ENCODE measurements at regions not wholly inside any gene's neighbourhood (a gene's known extent, or its start where the extent isn't known, plus 50 kb on each side); places are given as distances from the start of the nearest gene placed in this dataset.

DNA sequence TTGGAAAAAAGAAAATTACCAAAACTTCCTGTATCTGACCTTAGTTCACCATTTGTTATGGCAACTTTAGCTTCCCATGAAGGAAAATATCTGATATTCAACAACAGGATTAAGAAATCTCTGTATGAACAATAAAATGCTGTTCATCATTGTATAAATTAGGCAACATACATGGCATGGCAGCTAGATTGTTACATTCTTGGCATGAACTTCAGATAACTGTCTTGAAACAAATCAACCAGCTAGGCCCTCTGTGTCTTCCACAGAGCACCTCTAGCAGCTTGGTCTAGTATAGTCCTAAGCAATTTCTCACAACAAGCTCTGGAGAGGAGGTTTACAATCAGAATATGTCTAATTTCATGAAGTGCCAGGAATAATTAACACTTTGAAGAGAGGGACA, 105.4 kb upstream of the PCDH7 start:
- Histone ChIP-seq H3K36me3 (ENCODE audit: control insufficient read depth in 2 of 2, extremely low read depth in 1 of 2, insufficient read depth in 2 of 2, low read length in 2 of 2) (no peaks in the 10 kb centered on the region), H3K9ac (replicated peaks; ENCODE audit: extremely low read depth, insufficient read depth, low read length) (no peak overlapping the region), H3K4me2 (ENCODE audit: insufficient read depth, low read length) (no peak overlapping the region), H3K79me2 (ENCODE audit: control insufficient read depth, insufficient read depth, low read length) (no peaks in the 10 kb centered on the region), H2AFZ (ENCODE audit: low read depth, low read length) (no peak overlapping the region), H3K9me3 (replicated peaks; ENCODE audit: control insufficient read depth, insufficient read depth, low read length) (no peaks in the 10 kb centered on the region), H3K27me3 (ENCODE audit: control insufficient read depth in 2 of 2, insufficient read depth in 2 of 2, low read length in 2 of 2) (no peaks in the 10 kb centered on the region), H3K4me1 (ENCODE audit: control insufficient read depth, extremely low read depth, insufficient read depth, low read length) (no peaks in the 10 kb centered on the region), H3K27ac (ENCODE audit: insufficient read depth, low read depth, low read length) (no peak overlapping the region), H3K4me3 (replicated peaks in 1 of 3; ENCODE audit: insufficient read depth in 1 of 3, low read depth in 1 of 3, low read length in 3 of 3) (no peak overlapping the region), H4K20me1 (replicated peaks; ENCODE audit: control insufficient read depth, extremely low read depth, insufficient read depth, low read length) (no peaks in the 10 kb centered on the region), H3K9me1 (replicated peaks; ENCODE audit: control insufficient read depth, extremely low read depth, insufficient read depth, low read length) (no peaks in the 10 kb centered on the region)
- intact Hi-C loops (cut with micrococcal nuclease) (no loop called here), dilution Hi-C loops (cut with MboI; ENCODE audit: extremely low pct_ligation_motif_present, low sequenced_read_pairs) (no loop called here)
- no TSS peak for BruUV-seq (replicated peaks)
- FAIRE-seq (no peak), DNase-seq (ENCODE audit: low read depth, low spot score) (no peak)
- CTCF ChIA-PET = no interaction called here
- TF ChIP-seq POLR2A (IDR thresholded peaks at IDR 0.05; ENCODE audit: low read depth, low read length) (no peak), FOS (IDR thresholded peaks at IDR 0.05; ENCODE audit: borderline replicate concordance, insufficient read depth, low read length) (no peak), MYC (IDR thresholded peaks at IDR 0.05; ENCODE audit: low read depth, low read length) (no peak), JUN (IDR thresholded peaks at IDR 0.05; ENCODE audit: borderline replicate concordance, insufficient read depth, insufficient read length, low read depth) (no peak), POLR2AphosphoS5 (IDR thresholded peaks at IDR 0.05; ENCODE audit: insufficient read depth, low read depth, low read length) (no peak), EZH2 (IDR thresholded peaks at IDR 0.05; ENCODE audit: borderline replicate concordance, low read depth, low read length, severe bottlenecking) (no peak), GATA2 (IDR thresholded peaks at IDR 0.05; ENCODE audit: insufficient read depth, insufficient read length, low read depth, low read length) (no peak)
- TF ChIP-seq, protein P1, sequence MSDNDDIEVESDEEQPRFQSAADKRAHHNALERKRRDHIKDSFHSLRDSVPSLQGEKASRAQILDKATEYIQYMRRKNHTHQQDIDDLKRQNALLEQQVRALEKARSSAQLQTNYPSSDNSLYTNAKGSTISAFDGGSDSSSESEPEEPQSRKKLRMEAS (IDR thresholded peaks at IDR 0.05; ENCODE audit: insufficient read depth, insufficient read length) = no peak
- TF ChIP-seq, protein P2, sequence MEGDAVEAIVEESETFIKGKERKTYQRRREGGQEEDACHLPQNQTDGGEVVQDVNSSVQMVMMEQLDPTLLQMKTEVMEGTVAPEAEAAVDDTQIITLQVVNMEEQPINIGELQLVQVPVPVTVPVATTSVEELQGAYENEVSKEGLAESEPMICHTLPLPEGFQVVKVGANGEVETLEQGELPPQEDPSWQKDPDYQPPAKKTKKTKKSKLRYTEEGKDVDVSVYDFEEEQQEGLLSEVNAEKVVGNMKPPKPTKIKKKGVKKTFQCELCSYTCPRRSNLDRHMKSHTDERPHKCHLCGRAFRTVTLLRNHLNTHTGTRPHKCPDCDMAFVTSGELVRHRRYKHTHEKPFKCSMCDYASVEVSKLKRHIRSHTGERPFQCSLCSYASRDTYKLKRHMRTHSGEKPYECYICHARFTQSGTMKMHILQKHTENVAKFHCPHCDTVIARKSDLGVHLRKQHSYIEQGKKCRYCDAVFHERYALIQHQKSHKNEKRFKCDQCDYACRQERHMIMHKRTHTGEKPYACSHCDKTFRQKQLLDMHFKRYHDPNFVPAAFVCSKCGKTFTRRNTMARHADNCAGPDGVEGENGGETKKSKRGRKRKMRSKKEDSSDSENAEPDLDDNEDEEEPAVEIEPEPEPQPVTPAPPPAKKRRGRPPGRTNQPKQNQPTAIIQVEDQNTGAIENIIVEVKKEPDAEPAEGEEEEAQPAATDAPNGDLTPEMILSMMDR (IDR thresholded peaks at IDR 0.05; ENCODE audit: extremely low read depth in 1 of 2, insufficient read depth in 1 of 2, low read depth in 1 of 2, low read length in 2 of 2) = no peak
- POLR2A ChIA-PET = no interaction called here

Measured in endothelial cell of umbilical vein (primary cell).